ENCODE measurements at regions not wholly inside any gene's neighbourhood (a gene's known extent, or its start where the extent isn't known, plus 50 kb on each side); places are given as distances from the start of the nearest gene placed in this dataset.

DNA sequence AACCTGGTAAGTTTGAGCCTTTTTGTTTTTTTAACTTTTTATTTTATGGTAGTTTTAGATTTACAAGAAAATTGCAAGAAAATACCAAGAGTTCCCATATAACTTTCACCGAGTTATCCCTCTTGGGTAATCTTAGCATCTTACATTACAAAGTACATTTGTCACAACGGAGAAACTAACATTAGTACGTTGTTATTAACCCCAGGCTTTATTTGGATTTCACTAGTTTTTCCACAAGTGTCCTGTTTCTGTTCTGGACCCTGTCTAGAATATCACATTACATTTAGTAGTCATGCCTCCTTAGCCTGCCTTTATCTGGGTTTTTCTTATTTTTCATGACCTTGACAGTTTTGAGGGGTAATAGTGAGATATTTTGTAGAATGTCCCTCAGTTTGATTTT is 53.5 kb upstream of the KPNA4 start:
- TF ChIP-seq, protein P1, sequence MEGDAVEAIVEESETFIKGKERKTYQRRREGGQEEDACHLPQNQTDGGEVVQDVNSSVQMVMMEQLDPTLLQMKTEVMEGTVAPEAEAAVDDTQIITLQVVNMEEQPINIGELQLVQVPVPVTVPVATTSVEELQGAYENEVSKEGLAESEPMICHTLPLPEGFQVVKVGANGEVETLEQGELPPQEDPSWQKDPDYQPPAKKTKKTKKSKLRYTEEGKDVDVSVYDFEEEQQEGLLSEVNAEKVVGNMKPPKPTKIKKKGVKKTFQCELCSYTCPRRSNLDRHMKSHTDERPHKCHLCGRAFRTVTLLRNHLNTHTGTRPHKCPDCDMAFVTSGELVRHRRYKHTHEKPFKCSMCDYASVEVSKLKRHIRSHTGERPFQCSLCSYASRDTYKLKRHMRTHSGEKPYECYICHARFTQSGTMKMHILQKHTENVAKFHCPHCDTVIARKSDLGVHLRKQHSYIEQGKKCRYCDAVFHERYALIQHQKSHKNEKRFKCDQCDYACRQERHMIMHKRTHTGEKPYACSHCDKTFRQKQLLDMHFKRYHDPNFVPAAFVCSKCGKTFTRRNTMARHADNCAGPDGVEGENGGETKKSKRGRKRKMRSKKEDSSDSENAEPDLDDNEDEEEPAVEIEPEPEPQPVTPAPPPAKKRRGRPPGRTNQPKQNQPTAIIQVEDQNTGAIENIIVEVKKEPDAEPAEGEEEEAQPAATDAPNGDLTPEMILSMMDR (IDR thresholded peaks at IDR 0.05), result no peak
- no peak for TF ChIP-seq POLR2AphosphoS5 (IDR thresholded peaks at IDR 0.05; ENCODE audit: low read depth, low read length)
- TF ChIP-seq, protein P2, sequence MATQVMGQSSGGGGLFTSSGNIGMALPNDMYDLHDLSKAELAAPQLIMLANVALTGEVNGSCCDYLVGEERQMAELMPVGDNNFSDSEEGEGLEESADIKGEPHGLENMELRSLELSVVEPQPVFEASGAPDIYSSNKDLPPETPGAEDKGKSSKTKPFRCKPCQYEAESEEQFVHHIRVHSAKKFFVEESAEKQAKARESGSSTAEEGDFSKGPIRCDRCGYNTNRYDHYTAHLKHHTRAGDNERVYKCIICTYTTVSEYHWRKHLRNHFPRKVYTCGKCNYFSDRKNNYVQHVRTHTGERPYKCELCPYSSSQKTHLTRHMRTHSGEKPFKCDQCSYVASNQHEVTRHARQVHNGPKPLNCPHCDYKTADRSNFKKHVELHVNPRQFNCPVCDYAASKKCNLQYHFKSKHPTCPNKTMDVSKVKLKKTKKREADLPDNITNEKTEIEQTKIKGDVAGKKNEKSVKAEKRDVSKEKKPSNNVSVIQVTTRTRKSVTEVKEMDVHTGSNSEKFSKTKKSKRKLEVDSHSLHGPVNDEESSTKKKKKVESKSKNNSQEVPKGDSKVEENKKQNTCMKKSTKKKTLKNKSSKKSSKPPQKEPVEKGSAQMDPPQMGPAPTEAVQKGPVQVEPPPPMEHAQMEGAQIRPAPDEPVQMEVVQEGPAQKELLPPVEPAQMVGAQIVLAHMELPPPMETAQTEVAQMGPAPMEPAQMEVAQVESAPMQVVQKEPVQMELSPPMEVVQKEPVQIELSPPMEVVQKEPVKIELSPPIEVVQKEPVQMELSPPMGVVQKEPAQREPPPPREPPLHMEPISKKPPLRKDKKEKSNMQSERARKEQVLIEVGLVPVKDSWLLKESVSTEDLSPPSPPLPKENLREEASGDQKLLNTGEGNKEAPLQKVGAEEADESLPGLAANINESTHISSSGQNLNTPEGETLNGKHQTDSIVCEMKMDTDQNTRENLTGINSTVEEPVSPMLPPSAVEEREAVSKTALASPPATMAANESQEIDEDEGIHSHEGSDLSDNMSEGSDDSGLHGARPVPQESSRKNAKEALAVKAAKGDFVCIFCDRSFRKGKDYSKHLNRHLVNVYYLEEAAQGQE (IDR thresholded peaks at IDR 0.05; ENCODE audit: insufficient read depth in 1 of 2, low read depth in 2 of 2, low read length in 1 of 2), result no peak
- no peak for TF ChIP-seq SIN3A (IDR thresholded peaks at IDR 0.05; ENCODE audit: borderline replicate concordance, insufficient read depth, low read depth, low read length)
